NCI-H460 (cell line): ENCODE measurements at regions not wholly inside any gene's neighbourhood (a gene's known extent, or its start where the extent isn't known, plus 50 kb on each side); places are given as distances from the start of the nearest gene placed in this dataset.
"Not testable (repeated sequence)": the region's sequence is repeated elsewhere in the genome, so short reads cannot be mapped to it uniquely, and the experiment has no call there.

ENCODE experiments used
- DNase-seq: peaks from one replicate; pipeline ENCODE4 v3.0.0-alpha.2; 2016; ENCODE audit warnings: low read depth; ENCODE audit errors: extremely low read depth

GRCh38 chr2:95763074-95763473, 171.3 kb downstream of the TRIM43 start:
- DNase-seq = not testable (repeated sequence)

- not testable (repeated sequence) for DNase-seq
Measured at GRCh38 chr2:95764966-95765365, 173.2 kb downstream of the TRIM43 start.

GRCh38 chr2:95765925-95766910, 174.4 kb downstream of the TRIM43 start:
- DNase-seq = not testable (repeated sequence)

- not testable (repeated sequence) for DNase-seq
Measured at GRCh38 chr2:95767531-95767930, 175.7 kb downstream of the TRIM43 start.

- DNase-seq = not testable (repeated sequence)
Measured at GRCh38 chr2:95767950-95768349, 176.1 kb downstream of the TRIM43 start.

- not testable (repeated sequence) for DNase-seq
Measured at GRCh38 chr2:95769256-95769655, 177.5 kb downstream of the TRIM43 start.

GRCh38 chr2:95770726-95771125, 178.9 kb downstream of the TRIM43 start:
- not testable (repeated sequence) for DNase-seq

- DNase-seq = not testable (repeated sequence)
Measured at GRCh38 chr2:95774322-95775192, 182.8 kb downstream of the TRIM43 start.

- not testable (repeated sequence) for DNase-seq
Measured at GRCh38 chr2:95775193-95775531, 183.4 kb downstream of the TRIM43 start.
